Liver (tissue), 3 donors: ENCODE measurements at regions not wholly inside any gene's neighbourhood (a gene's known extent, or its start where the extent isn't known, plus 50 kb on each side); places are given as distances from the start of the nearest gene placed in this dataset.

Source experiments
- CTCF ChIP-seq: fragments of 150-350 bp; IDR thresholded peaks from 2 replicates; pipeline ENCODE4 v1.5.1; 2017; ENCODE audit warnings: improper control_type of control experiment, low read depth, low read length; ENCODE audit not compliant: missing input control
- HNF4G ChIP-seq: IDR thresholded peaks from 2 replicates; pipeline ENCODE4 v1.6.1; 2016; ENCODE audit warnings: antibody characterized with exemption
- JUND ChIP-seq, 2 donors: IDR thresholded peaks; 2 replicates each; pipeline ENCODE4 v1.6.1; 2016; ENCODE audit warnings: antibody characterized with exemption in 2 of 2
- MAX ChIP-seq: IDR thresholded peaks from 2 replicates; pipeline ENCODE4 v1.6.1; 2016; ENCODE audit warnings: antibody characterized with exemption
- RAD21 ChIP-seq, 2 donors: IDR thresholded peaks; 2 replicates each; pipeline ENCODE4 v1.6.1; 2016; ENCODE audit warnings: antibody characterized with exemption in 2 of 2, mild to moderate bottlenecking in 2 of 2
- TAF1 ChIP-seq: conservative IDR thresholded peaks from 2 replicates; pipeline ENCODE4 v1.6.1; 2016; ENCODE audit warnings: antibody characterized with exemption, mild to moderate bottlenecking
- donor health status: healthy.
- donor health status: healthy.

GRCh38 chrX:56099271-56099670 lies 132.9 kb upstream of the KLF8 start:
- TF ChIP-seq CTCF (no peak), JUND (IDR thresholded peaks at IDR 0.05) (no peak), TAF1 (no peak), MAX (no peak), HNF4G (no peak), RAD21 (IDR thresholded peaks at IDR 0.05) (no peak)
